Fibroblast of villous mesenchyme (primary cell): ENCODE measurements at regions not wholly inside any gene's neighbourhood (a gene's known extent, or its start where the extent isn't known, plus 50 kb on each side); places are given as distances from the start of the nearest gene placed in this dataset.

Experiments used
- DNase-seq: peaks from one replicate; pipeline ENCODE4 v3.0.0-alpha.2; 2010; ENCODE audit warnings: low read depth
- H3K4me3 ChIP-seq: 2 replicates; pipeline ENCODE4 v1.5.1; 2011; ENCODE audit warnings: low read depth, mild to moderate bottlenecking, low read length
- CTCF ChIP-seq: IDR thresholded peaks from 2 replicates; pipeline ENCODE4 v1.5.1; 2012; ENCODE audit warnings: low read depth, mild to moderate bottlenecking, low read length; ENCODE audit not compliant: insufficient read depth

DNA sequence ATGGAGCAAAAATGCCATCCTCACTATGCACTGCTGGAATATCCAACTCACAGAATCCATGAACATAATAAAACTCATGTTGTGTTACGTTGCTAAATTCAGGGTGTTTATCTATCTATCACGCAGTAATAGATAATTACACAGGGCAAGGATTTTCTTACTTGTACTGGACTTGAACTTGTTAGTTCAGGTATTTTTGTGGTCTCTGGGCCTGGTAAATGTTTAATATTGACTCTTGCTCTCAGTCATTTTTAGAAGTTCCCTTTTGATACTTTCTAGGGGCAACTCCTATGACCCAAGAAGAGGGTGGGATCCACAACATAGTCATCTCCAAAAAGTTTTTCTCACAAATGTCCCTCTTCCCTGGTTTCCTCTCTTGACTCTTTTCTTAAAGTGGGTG, 522.4 kb upstream of the IGFBP7 start:
- no peak overlapping the region for H3K4me3 ChIP-seq
- DNase-seq = no peak
- no peak for TF ChIP-seq CTCF

DNA sequence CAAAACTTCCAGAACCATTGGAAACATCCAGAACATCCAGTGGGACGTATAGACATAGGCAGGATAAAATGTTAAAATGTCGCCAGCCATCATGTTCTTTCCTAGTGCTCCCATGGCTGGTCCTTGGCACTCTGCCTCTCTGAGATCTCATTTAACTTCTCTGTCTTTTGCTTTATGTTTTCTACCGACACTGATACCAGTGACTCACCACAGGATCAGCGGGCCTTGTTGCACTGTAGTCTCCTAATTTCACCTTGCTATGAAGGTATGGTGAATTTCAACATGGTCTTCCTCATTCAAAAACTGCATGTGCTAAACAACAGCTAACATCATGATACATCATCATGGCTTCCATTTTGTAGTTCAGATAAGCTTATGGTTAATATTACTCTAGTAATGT, 521.0 kb upstream of the IGFBP7 start:
- no peak for DNase-seq
- no peak for TF ChIP-seq CTCF
- no peak overlapping the region for H3K4me3 ChIP-seq

- no peak for TF ChIP-seq CTCF
- no peak overlapping the region for H3K4me3 ChIP-seq
- no peak for DNase-seq
These were observed 517.8 kb upstream of the IGFBP7 start for GRCh38 chr4:57628004-57628403.

DNA sequence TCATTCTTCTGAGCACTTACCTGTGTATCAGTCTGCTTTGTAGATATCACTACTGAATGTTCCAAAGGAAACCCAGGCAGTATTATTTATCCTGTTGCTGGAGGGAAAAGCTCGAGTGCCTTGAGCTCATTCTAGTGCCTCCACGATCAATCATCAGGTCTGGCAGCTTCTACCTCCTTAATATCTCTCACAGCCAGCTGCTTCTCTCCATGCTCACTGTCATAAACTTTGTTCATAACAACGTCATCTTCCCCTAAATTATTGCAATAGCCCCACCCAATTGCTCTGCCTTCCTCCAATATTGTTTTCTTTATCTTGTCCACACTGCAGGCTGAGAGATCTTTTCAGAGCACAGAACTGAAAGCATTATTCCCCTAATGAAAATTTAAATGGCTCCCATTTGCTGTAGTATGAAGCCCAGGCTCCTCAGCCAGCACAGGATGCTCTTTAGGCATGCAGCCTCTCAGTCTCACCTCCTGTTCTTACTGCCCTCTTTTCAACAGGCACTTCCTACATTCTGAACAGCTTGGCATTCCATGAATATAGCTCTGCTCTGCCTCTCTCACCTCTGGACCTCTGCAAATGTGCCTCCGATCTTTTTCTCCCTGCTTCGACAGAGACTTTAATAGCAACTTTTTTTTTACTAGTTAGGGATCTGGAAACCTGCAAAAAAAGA, 504.2 kb upstream of the IGFBP7 start:
- TF ChIP-seq CTCF = no peak
- no peak for DNase-seq
- no peak overlapping the region for H3K4me3 ChIP-seq

DNA sequence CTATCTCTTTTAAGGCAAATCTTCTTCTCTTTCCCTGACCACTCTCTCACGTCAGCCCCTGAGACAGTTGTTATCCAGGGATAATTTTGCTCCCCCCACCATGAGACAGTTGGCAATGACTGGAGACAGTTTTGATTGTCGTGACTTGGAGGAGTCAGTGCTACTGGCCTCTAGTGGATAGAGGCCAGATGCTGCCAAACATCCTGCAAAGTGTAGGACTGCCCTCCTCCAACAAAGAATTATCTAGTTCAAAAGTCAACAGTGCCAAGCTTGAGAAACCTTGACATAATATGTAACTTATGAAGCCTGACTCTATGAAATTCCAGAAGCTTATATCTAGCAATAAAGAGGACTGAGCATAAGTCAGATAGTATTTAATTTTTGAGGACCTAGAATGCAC, 502.1 kb upstream of the IGFBP7 start:
- H3K4me3 ChIP-seq = no peak overlapping the region
- TF ChIP-seq CTCF = no peak

DNA sequence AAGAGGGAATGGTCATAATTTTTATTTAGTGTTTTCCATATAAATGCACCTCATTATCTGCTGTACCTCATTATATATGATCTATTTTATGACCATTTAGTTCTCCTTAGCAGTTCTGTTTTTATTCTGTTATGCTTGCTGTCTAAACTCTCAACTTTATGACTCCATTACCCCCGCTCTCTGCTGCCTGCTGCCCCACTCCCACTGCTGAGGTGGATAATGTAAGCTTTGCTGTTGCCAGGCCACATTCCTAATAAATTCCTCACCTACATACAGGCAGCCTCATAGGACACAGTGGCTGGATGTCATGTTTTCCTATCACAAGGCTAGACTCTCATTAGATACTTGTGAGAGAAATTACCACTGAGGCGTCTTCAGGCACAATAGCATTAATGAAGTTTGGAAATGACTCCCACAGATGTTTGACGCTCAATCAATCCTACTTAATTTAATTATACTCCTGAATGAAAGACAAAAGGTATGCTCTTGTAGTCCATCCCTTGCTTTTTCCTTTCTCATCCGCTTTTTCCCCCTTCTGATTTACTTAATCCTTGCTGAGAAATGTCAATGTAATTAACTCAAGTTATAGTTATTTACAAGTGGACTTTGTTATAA, 497.5 kb upstream of the IGFBP7 start:
- no peak overlapping the region for H3K4me3 ChIP-seq
- no peak for DNase-seq
- TF ChIP-seq CTCF = no peak

More for the DNA sequence above, 502.1 kb upstream of the IGFBP7 start:
- no peak for DNase-seq

GRCh38 chr4:57605376-57605775, 495.2 kb upstream of the IGFBP7 start:
- DNase-seq = no peak
- no peak overlapping the region for H3K4me3 ChIP-seq
- TF ChIP-seq CTCF = no peak
